Liver (tissue), 7 donors: ENCODE measurements at regions not wholly inside any gene's neighbourhood (a gene's known extent, or its start where the extent isn't known, plus 50 kb on each side); places are given as distances from the start of the nearest gene placed in this dataset.

Experiments used
- DNase-seq: peaks from one replicate; pipeline ENCODE4 v3.0.0-alpha.2; 2017; ENCODE audit warnings: low spot score
- H3K27ac ChIP-seq, 2 donors: one replicate each; pipeline ENCODE4 v1.7.0; 2013; ENCODE audit warnings: inconsistent platforms in 2 of 2, low read length in 2 of 2, control low read depth in 1 of 2, low read depth in 1 of 2, mild to moderate bottlenecking in 1 of 2
- H3K27me3 ChIP-seq, 4 donors: one replicate each; pipeline versions ENCODE4 v1.6.1 to v1.7.0; 2013; ENCODE audit warnings: low read length in 3 of 4, inconsistent platforms in 1 of 4, mild to moderate bottlenecking in 1 of 4, moderate library complexity in 1 of 4; ENCODE audit not compliant: control insufficient read depth in 4 of 4, insufficient read depth in 4 of 4
- H3K36me3 ChIP-seq, 4 donors: one replicate each; pipeline versions ENCODE4 v1.6.1 to v1.7.0; 2013; ENCODE audit warnings: low read length in 3 of 4, mild to moderate bottlenecking in 3 of 4, low read depth in 1 of 4, moderate library complexity in 1 of 4; ENCODE audit not compliant: control insufficient read depth in 4 of 4, insufficient read depth in 3 of 4
- H3K4me1 ChIP-seq, 4 donors: one replicate each; pipeline versions ENCODE4 v1.6.1 to v1.7.0; 2013; ENCODE audit warnings: low read length in 3 of 4, mild to moderate bottlenecking in 3 of 4, moderate library complexity in 1 of 4; ENCODE audit not compliant: control insufficient read depth in 4 of 4, insufficient read depth in 4 of 4
- H3K4me3 ChIP-seq, 3 donors: one replicate each; pipeline versions ENCODE4 v1.6.1 to v1.7.0; 2013; ENCODE audit warnings: low read length in 3 of 3, control low read depth in 1 of 3, low read depth in 1 of 3, mild to moderate bottlenecking in 1 of 3
- H3K9ac ChIP-seq, 2 donors: one replicate each; pipeline ENCODE4 v1.7.0; 2013; ENCODE audit warnings: low read length in 2 of 2, mild to moderate bottlenecking in 2 of 2, moderate library complexity in 2 of 2, control low read depth in 1 of 2, low read depth in 1 of 2
- H3K9me3 ChIP-seq, 4 donors: one replicate each; pipeline versions ENCODE4 v1.6.1 to v1.7.0; 2013; ENCODE audit warnings: low read length in 3 of 4; ENCODE audit not compliant: control insufficient read depth in 4 of 4
- EGR1 ChIP-seq, 2 donors: IDR thresholded peaks; 2 replicates each; pipeline ENCODE4 v1.6.1; 2016 to 2018; ENCODE audit warnings: antibody characterized with exemption in 2 of 2, low read depth in 2 of 2
- FOXA1 ChIP-seq: IDR thresholded peaks from 2 replicates; pipeline ENCODE4 v1.6.1; 2016; ENCODE audit warnings: antibody characterized with exemption
- FOXA2 ChIP-seq: IDR thresholded peaks from 2 replicates; pipeline ENCODE4 v1.6.1; 2016; ENCODE audit warnings: antibody characterized with exemption
- HNF4A ChIP-seq, 2 donors: conservative IDR thresholded peaks; 2 replicates each; pipeline ENCODE4 v1.6.1; 2016; ENCODE audit warnings: antibody characterized with exemption in 2 of 2, mild to moderate bottlenecking in 2 of 2
- JUND ChIP-seq, 2 donors: IDR thresholded peaks; 2 replicates each; pipeline ENCODE4 v1.6.1; 2016; ENCODE audit warnings: antibody characterized with exemption in 2 of 2
- RAD21 ChIP-seq, 2 donors: IDR thresholded peaks; 2 replicates each; pipeline ENCODE4 v1.6.1; 2016; ENCODE audit warnings: antibody characterized with exemption in 2 of 2, mild to moderate bottlenecking in 2 of 2
- RXRA ChIP-seq, 2 donors: IDR thresholded peaks; 2 replicates each; pipeline ENCODE4 v1.6.1; 2017 to 2018; ENCODE audit warnings: antibody characterized with exemption in 2 of 2, mild to moderate bottlenecking in 1 of 2
- SP1 ChIP-seq: IDR thresholded peaks from 2 replicates; pipeline ENCODE4 v1.6.1; 2018; ENCODE audit warnings: antibody characterized with exemption, mild to moderate bottlenecking
- YY1 ChIP-seq: IDR thresholded peaks from 2 replicates; pipeline ENCODE4 v1.6.1; 2016; ENCODE audit warnings: antibody characterized with exemption, mild to moderate bottlenecking
- WGBS: extraction: QIAGEN DNeasy Blood & Tissue Kit; methylation state at CpG from one replicate; pipeline ENCODE4 v1.1.7; 2013; 5-methylcytosine and 5-hydroxymethylcytosine counted together
- TF ChIP-seq, protein P1 (sequence below): IDR thresholded peaks from 2 replicates; pipeline ENCODE4 v1.6.1; 2016; ENCODE audit warnings: antibody characterized with exemption, mild to moderate bottlenecking
- TF ChIP-seq, protein P2 (sequence below): IDR thresholded peaks from 2 replicates; pipeline ENCODE4 v1.6.1; 2016; ENCODE audit warnings: antibody characterized with exemption
- donor health status: healthy.
- donor health status: healthy.
- donor health status: healthy.
- donor health status: healthy.

- Histone ChIP-seq H3K4me1 (peaks cover 7 to 37% (median 29%) of the 10 kb centered on the region in 4 donors), H3K9me3 (no peaks in the 10 kb centered on the region), H3K9ac (no peak overlapping the region), H3K27me3 (no peaks in the 10 kb centered on the region), H3K27ac (peak overlapping the region in 1 of 2 donors; percentile 35), H3K4me3 (no peak overlapping the region), H3K36me3 (no peaks in the 10 kb centered on the region)
- no peak for DNase-seq
- no peak for TF ChIP-seq RAD21 (IDR thresholded peaks at IDR 0.05)
- TF ChIP-seq, protein P1, sequence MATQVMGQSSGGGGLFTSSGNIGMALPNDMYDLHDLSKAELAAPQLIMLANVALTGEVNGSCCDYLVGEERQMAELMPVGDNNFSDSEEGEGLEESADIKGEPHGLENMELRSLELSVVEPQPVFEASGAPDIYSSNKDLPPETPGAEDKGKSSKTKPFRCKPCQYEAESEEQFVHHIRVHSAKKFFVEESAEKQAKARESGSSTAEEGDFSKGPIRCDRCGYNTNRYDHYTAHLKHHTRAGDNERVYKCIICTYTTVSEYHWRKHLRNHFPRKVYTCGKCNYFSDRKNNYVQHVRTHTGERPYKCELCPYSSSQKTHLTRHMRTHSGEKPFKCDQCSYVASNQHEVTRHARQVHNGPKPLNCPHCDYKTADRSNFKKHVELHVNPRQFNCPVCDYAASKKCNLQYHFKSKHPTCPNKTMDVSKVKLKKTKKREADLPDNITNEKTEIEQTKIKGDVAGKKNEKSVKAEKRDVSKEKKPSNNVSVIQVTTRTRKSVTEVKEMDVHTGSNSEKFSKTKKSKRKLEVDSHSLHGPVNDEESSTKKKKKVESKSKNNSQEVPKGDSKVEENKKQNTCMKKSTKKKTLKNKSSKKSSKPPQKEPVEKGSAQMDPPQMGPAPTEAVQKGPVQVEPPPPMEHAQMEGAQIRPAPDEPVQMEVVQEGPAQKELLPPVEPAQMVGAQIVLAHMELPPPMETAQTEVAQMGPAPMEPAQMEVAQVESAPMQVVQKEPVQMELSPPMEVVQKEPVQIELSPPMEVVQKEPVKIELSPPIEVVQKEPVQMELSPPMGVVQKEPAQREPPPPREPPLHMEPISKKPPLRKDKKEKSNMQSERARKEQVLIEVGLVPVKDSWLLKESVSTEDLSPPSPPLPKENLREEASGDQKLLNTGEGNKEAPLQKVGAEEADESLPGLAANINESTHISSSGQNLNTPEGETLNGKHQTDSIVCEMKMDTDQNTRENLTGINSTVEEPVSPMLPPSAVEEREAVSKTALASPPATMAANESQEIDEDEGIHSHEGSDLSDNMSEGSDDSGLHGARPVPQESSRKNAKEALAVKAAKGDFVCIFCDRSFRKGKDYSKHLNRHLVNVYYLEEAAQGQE: no peak
- TF ChIP-seq, protein P2, sequence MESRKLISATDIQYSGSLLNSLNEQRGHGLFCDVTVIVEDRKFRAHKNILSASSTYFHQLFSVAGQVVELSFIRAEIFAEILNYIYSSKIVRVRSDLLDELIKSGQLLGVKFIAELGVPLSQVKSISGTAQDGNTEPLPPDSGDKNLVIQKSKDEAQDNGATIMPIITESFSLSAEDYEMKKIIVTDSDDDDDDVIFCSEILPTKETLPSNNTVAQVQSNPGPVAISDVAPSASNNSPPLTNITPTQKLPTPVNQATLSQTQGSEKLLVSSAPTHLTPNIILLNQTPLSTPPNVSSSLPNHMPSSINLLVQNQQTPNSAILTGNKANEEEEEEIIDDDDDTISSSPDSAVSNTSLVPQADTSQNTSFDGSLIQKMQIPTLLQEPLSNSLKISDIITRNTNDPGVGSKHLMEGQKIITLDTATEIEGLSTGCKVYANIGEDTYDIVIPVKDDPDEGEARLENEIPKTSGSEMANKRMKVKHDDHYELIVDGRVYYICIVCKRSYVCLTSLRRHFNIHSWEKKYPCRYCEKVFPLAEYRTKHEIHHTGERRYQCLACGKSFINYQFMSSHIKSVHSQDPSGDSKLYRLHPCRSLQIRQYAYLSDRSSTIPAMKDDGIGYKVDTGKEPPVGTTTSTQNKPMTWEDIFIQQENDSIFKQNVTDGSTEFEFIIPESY: no peak
- no peak for TF ChIP-seq FOXA1
- TF ChIP-seq JUND (IDR thresholded peaks at IDR 0.05): no peak
- 73% methylated on average over 2 of the region's 2 CpGs for WGBS
Observed at GRCh38 chr16:54422569-54422978, 136.0 kb upstream of the IRX3 start.

DNA sequence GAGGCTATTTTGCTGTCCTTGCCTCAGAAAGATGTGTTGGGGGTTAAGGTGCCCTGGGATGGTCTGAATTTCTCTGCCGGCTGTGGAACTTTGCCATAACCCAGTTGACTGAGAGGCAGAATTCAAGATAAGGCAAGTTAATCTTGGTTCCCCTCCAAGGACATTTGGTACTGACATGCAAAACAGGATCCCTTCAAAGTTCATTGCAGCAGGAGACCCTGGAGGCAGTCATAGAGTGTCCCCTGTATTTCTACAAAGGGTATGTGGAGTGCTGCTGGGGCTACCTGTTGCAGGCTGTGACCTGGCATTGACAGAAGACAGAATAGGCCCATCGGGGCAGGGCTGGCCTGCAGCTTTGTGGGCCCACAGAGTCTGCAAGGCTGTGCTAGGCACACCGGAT lies 135.6 kb upstream of the IRX3 start:
- H3K9ac ChIP-seq: no peak overlapping the region
- peaks cover 7 to 37% (median 29%) of the 10 kb centered on the region in 4 donors for H3K4me1 ChIP-seq
- no peaks in the 10 kb centered on the region for H3K27me3 ChIP-seq
- H3K4me3 ChIP-seq: no peak overlapping the region
- TF ChIP-seq, protein P2: no peak
- no peak for TF ChIP-seq EGR1 (IDR thresholded peaks at IDR 0.05; ENCODE audit: low read depth in 2 of 2)
- no peak for TF ChIP-seq YY1
- TF ChIP-seq FOXA2: no peak
- peak in 1 of 2 donors; percentile 35 for TF ChIP-seq HNF4A (conservative IDR thresholded peaks at IDR 0.05)
- peak in 1 of 2 donors; percentile 51 for TF ChIP-seq RXRA (IDR thresholded peaks at IDR 0.05)
- peak; percentile 32 for TF ChIP-seq SP1
- no peak for DNase-seq
- H3K9me3 ChIP-seq: no peaks in the 10 kb centered on the region
- no peaks in the 10 kb centered on the region for H3K36me3 ChIP-seq
- H3K27ac ChIP-seq: peak overlapping the region; percentile 35 to 36
- WGBS: 33% methylated on average over 3 of the region's 3 CpGs

DNA sequence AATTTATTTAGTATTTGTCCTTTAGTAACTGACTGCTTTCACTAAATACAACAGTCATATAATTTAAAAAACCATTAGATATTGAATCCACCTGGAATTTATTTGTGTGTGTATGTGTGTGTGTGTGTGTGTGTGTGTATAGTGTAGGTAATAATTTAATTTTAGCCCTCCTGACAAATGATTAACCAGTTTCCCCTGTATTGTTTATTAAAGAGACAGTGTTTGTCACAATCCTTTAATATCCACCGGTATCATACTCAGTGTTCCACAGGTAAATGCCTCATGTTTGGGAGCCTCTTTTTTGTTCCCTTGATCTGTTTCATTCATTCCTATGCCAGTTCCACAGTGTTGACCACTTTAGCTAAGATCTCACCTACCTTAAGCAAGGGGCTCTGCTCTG lies 134.6 kb upstream of the IRX3 start:
- WGBS: 46% methylated on average over 1 of the region's 1 CpG
- peak in 1 of 2 donors; percentile 22 for TF ChIP-seq JUND (IDR thresholded peaks at IDR 0.05)
- TF ChIP-seq, protein P1: no peak
- TF ChIP-seq SP1: peak; percentile 15
- TF ChIP-seq RXRA (IDR thresholded peaks at IDR 0.05): peak in 1 of 2 donors; percentile 15
- DNase-seq: no peak

More for the DNA sequence above, 134.6 kb upstream of the IRX3 start:
- H3K4me1 ChIP-seq: peaks cover 7 to 37% (median 29%) of the 10 kb centered on the region in 4 donors
- H3K27me3 ChIP-seq: no peaks in the 10 kb centered on the region
- H3K36me3 ChIP-seq: no peaks in the 10 kb centered on the region
- H3K27ac ChIP-seq: peak overlapping the region; percentile 36 to 45
- no peak overlapping the region for H3K4me3 ChIP-seq
- H3K9me3 ChIP-seq: no peaks in the 10 kb centered on the region
- H3K9ac ChIP-seq: no peak overlapping the region
